Pancreas (tissue), 10 donors: ENCODE measurements at regions not wholly inside any gene's neighbourhood (a gene's known extent, or its start where the extent isn't known, plus 50 kb on each side); places are given as distances from the start of the nearest gene placed in this dataset.

Source experiments
- ATAC-seq, 4 donors: fragments of 200-7000 bp; cut with Tn5 transposase; one replicate each; pipeline versions ENCODE4 v1.8.0 to v1.9.1; 2020; ENCODE audit warnings: mild to moderate bottlenecking in 4 of 4, moderate library complexity in 4 of 4
- DNase-seq, 6 donors: peaks; one replicate each; pipeline ENCODE4 v3.0.0-alpha.2; 2020
- FAIRE-seq: peaks from 2 replicates; lab custom pipeline; 2012; peaks lifted over from hg19 to GRCh38; lab: Jason Lieb, UNC
- H3K27ac ChIP-seq, 4 donors: fragments of 200-600 bp; sonication (generic); 1 replicate in 3 of 4; 2 replicates in 1 of 4; pipeline versions ENCODE4 v1.5.0 to v1.8.0; 2020
- H3K27me3 ChIP-seq, 4 donors: fragments of 200-600 bp; one replicate each; pipeline ENCODE4 v1.8.0; 2021
- H3K36me3 ChIP-seq, 3 donors: fragments of 200-600 bp; sonication (generic) in 1 of 3; one replicate each; pipeline versions ENCODE4 v1.5.0 to v1.8.0; 2020 to 2021
- H3K4me1 ChIP-seq, 3 donors: fragments of 200-600 bp; one replicate each; pipeline ENCODE4 v1.8.0; 2021
- H3K4me3 ChIP-seq, 4 donors: fragments of 200-600 bp; sonication (generic) in 2 of 4; one replicate each; pipeline versions ENCODE4 v1.5.0 to v1.8.0; 2020 to 2021
- H3K9me3 ChIP-seq, 4 donors: fragments of 200-600 bp; one replicate each; pipeline ENCODE4 v1.8.0; 2021
- WGBS, 2 donors: extraction: QIAGEN DNeasy Blood & Tissue Kit; methylation state at CpG; one replicate each; pipeline ENCODE4 v1.1.7; 2013; 5-methylcytosine and 5-hydroxymethylcytosine counted together
- intact Hi-C, 3 donors: fragments of 100-400 bp; cut with DNase I; formaldehyde crosslinking; loops; one replicate each; pipeline versions ENCODE4 v1.11.1 to v1.14.2; 2022
- TF ChIP-seq, protein P1 (sequence below), 4 donors: fragments of 200-600 bp; sonication (generic) in 3 of 4; IDR thresholded peaks; one replicate each; pipeline versions ENCODE4 v1.5.0 to v1.8.0; 2021; ENCODE audit warnings: antibody characterized with exemption in 4 of 4
- donor health status: healthy with polysubstance abuse.
- donor health status: DM: no; HTN: no; CAD: no; lungs with moderate emphysema.
- donor health status: DM: no; HTN: no; CAD: no.
- donor health status: control.
- donor health status: control.
- donor health status: Bipolar disorder and iron deficiency.
- donor health status: DM: yes; HTN: yes; CAD: no.
- donor health status: DM: no; HTN: no; CAD: no.
- donor health status: DM: no; HTN: no; CAD: no.
- donor health status: DM: yes; HTN: yes; CAD: no.

DNA sequence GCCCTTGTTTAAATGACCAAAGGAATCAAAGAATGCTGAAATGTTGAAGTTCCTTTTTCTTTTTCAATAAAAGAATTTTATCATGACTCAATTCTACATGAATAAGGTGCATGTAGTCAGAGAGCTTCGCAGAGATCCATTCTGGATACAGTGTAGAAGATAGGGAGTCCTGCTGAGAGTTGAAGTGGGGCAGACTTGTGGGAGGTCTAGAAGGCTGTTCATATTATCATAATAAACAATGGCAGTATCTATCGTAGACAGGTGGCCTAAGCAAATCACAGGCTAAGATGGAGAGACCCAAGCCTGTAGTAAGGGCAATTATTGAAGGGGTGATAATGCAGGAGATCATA is 1322.0 kb upstream of the CELF4 start:
- H3K27ac ChIP-seq = no peak overlapping the region
- FAIRE-seq (no peak), DNase-seq (no peak), ATAC-seq (no peak)
- H3K9me3 ChIP-seq = no peaks in the 10 kb centered on the region
- H3K4me1 ChIP-seq = no peaks in the 10 kb centered on the region
- H3K4me3 ChIP-seq = no peak overlapping the region
- H3K36me3 ChIP-seq = no peaks in the 10 kb centered on the region
- TF ChIP-seq, protein P1, sequence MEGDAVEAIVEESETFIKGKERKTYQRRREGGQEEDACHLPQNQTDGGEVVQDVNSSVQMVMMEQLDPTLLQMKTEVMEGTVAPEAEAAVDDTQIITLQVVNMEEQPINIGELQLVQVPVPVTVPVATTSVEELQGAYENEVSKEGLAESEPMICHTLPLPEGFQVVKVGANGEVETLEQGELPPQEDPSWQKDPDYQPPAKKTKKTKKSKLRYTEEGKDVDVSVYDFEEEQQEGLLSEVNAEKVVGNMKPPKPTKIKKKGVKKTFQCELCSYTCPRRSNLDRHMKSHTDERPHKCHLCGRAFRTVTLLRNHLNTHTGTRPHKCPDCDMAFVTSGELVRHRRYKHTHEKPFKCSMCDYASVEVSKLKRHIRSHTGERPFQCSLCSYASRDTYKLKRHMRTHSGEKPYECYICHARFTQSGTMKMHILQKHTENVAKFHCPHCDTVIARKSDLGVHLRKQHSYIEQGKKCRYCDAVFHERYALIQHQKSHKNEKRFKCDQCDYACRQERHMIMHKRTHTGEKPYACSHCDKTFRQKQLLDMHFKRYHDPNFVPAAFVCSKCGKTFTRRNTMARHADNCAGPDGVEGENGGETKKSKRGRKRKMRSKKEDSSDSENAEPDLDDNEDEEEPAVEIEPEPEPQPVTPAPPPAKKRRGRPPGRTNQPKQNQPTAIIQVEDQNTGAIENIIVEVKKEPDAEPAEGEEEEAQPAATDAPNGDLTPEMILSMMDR (IDR thresholded peaks at IDR 0.05) = no peak
- WGBS, 2 donors = 50 to 72% methylated on average over 2 of the region's 2 CpGs
- intact Hi-C loops = no loop called here
- no peaks in the 10 kb centered on the region for H3K27me3 ChIP-seq

DNA sequence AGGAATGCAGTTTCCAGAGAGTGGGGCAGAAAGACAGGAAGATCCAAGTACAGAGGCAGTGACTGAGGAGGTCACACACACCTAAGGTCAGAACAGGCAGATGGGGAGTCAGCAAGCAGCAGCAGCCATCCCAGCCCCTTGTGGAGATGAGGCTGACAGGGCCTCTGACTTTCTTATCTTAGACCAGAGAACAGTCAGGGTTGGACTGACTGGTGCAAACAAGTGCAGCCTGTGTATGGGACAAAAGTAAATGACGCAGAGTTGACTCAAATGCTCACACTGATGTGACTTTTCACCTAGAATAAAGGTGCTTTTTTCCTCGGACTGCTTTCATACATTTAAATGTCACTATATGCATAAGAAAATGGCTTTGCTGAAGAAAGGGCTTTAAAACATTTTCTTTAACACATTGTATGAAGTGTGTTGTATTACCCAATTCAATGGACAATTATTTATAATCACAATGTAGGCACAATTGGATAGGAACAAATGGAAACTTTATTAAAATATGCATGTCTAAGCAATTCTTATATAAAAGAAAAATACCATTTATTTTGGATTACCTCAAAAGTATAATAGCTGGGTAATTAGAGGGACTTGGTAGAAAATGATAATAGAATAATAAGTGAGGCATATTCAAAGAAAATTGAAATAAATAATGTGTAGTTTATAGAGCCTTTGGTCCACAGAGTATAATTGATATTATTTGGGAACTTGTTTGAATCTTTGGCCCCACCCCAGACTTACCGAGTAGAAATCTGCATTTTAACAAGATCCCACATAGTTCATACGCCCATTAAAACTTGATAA is 1321.5 kb upstream of the CELF4 start:
- ATAC-seq (no peak), FAIRE-seq (no peak), DNase-seq (no peak)
- 35 to 51% methylated on average over 4 of the region's 4 CpGs for WGBS, 2 donors
- Histone ChIP-seq H3K9me3 (no peaks in the 10 kb centered on the region), H3K27me3 (no peaks in the 10 kb centered on the region), H3K4me3 (no peak overlapping the region), H3K36me3 (no peaks in the 10 kb centered on the region), H3K4me1 (no peaks in the 10 kb centered on the region), H3K27ac (no peak overlapping the region)
- intact Hi-C loops = no loop called here
- TF ChIP-seq, protein P1 (IDR thresholded peaks at IDR 0.05) = no peak

DNA sequence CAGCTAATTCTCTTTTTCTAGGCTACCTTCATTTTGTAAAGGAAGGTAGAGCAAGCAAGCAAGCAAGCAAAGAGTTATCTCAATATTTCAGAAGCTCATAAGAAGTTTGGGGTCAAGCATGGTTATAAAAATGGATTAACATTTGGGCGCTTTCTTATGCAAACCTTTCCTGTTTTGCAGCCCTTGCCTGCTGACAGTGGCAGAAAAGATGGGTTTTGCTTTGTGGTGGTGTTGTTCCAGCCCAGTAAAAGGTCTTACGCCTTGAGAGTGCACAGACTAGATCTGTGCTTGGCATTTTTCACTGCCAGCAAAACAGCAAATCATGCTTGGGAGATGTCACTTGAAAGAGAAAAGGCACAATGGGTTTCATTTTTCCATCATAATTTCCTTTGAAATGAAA is 1320.6 kb upstream of the CELF4 start:
- Histone ChIP-seq H3K9me3 (no peaks in the 10 kb centered on the region), H3K27me3 (no peaks in the 10 kb centered on the region), H3K27ac (no peak overlapping the region), H3K4me1 (no peaks in the 10 kb centered on the region), H3K4me3 (no peak overlapping the region), H3K36me3 (no peaks in the 10 kb centered on the region)
- no peak for ATAC-seq
- intact Hi-C loops = no loop called here
- 65 to 83% methylated on average over 2 of the region's 2 CpGs for WGBS, 2 donors
- no peak for DNase-seq
- TF ChIP-seq, protein P1 (IDR thresholded peaks at IDR 0.05) = no peak
- FAIRE-seq = no peak

DNA sequence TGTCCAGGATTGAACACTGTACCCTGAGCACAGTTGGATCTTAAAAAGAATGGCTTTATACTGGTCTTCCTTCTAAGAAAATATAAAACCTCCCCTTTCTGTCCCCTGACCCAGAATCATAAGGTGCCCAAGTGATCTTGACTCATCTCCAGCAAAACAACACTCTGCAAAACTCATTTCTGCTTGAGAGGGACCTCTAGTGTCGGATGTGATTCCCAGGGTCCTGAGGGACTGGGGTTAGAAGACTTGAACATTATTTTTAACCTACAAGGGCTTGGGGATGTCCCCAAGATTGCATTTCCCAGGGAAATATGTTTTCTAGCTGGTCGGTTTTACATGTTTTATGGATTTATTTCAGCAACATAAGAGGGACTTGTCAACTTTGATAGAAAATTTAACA is 1318.5 kb upstream of the CELF4 start:
- intact Hi-C loops = no loop called here
- H3K4me3 ChIP-seq = no peak overlapping the region
- 32 to 55% methylated on average over 2 of the region's 2 CpGs for WGBS, 2 donors

DNA sequence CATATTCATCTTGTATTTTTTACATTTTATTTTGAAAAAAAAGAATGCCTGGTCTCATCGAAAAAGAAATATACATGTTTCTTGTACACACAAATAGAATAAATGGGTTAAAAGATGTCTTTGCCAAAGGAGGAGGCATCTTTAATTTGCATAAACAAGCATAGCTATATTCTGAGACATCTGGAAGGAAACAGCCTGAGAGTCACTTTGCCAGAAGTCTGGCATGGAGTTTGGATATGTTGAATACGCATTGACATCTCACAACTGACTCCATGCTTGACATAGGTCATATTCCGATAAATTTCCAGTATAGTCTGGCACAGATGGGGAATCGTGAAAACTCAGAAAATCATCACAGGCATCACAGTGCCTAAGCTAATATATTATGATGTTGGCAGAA is 1317.5 kb upstream of the CELF4 start:
- no peak for ATAC-seq
- no peaks in the 10 kb centered on the region for H3K9me3 ChIP-seq
- no peak overlapping the region for H3K27ac ChIP-seq
- H3K27me3 ChIP-seq = no peaks in the 10 kb centered on the region
- WGBS, 2 donors = 68 to 87% methylated on average over 4 of the region's 4 CpGs
- no peak overlapping the region for H3K4me3 ChIP-seq
- no peak for DNase-seq
- H3K4me1 ChIP-seq = no peaks in the 10 kb centered on the region
- intact Hi-C loops = no loop called here
- TF ChIP-seq, protein P1 (IDR thresholded peaks at IDR 0.05) = no peak
- FAIRE-seq = no peak
- no peaks in the 10 kb centered on the region for H3K36me3 ChIP-seq

More for the DNA sequence above, 1318.5 kb upstream of the CELF4 start:
- Histone ChIP-seq H3K9me3 (no peaks in the 10 kb centered on the region), H3K4me1 (no peaks in the 10 kb centered on the region), H3K27ac (no peak overlapping the region), H3K27me3 (no peaks in the 10 kb centered on the region), H3K36me3 (no peaks in the 10 kb centered on the region)
- no peak for DNase-seq
- no peak for FAIRE-seq
- TF ChIP-seq, protein P1 (IDR thresholded peaks at IDR 0.05) = no peak
- ATAC-seq = no peak
